Right lobe of liver (tissue), 6 donors: ENCODE measurements at regions not wholly inside any gene's neighbourhood (a gene's known extent, or its start where the extent isn't known, plus 50 kb on each side); places are given as distances from the start of the nearest gene placed in this dataset.
A peak's percentile ranks its signal among the peaks of the same experiment; 100 is the strongest.
"Not testable (repeated sequence)": the region's sequence is repeated elsewhere in the genome, so short reads cannot be mapped to it uniquely, and the experiment has no call there.

Experiments
- ATAC-seq, 4 donors: fragments of 200-7000 bp; cut with Tn5 transposase; one replicate each; pipeline ENCODE4 v1.9.1; 2020; ENCODE audit warnings: mild to moderate bottlenecking in 4 of 4, moderate library complexity in 4 of 4
- DNase-seq, 3 donors: peaks; one replicate each; pipeline ENCODE4 v3.0.0-alpha.2; 2020
- H3K27ac ChIP-seq, 3 donors: fragments of 200-600 bp; one replicate each; pipeline ENCODE4 v1.8.0; 2022
- H3K27me3 ChIP-seq, 2 donors: fragments of 200-600 bp; one replicate each; pipeline ENCODE4 v1.8.0; 2022
- H3K36me3 ChIP-seq, 4 donors: fragments of 200-600 bp; sonication (generic) in 1 of 4; one replicate each; pipeline versions ENCODE4 v1.5.1 to v1.8.0; 2017 to 2022; ENCODE audit warnings: control low read depth in 1 of 4
- H3K4me1 ChIP-seq, 4 donors: fragments of 200-600 bp; sonication (generic) in 1 of 4; one replicate each; pipeline versions ENCODE4 v1.5.1 to v1.8.0; 2017 to 2022; ENCODE audit warnings: control low read depth in 1 of 4
- H3K4me3 ChIP-seq, 3 donors: fragments of 200-600 bp; one replicate each; pipeline ENCODE4 v1.8.0; 2022
- H3K9me3 ChIP-seq, 4 donors: fragments of 200-600 bp; sonication (generic) in 1 of 4; one replicate each; pipeline versions ENCODE4 v1.5.1 to v1.8.0; 2017 to 2022; ENCODE audit warnings: control low read depth in 1 of 4
- POLR2A ChIP-seq: fragments of 450-650 bp; IDR thresholded peaks from one replicate; pipeline ENCODE4 v1.6.1; 2017; ENCODE audit warnings: antibody characterized with exemption, mild to moderate bottlenecking
- WGBS: methylation state at CpG from one replicate; pipeline ENCODE4 v1.1.6; 2018; ENCODE audit warnings: low coverage, low lambda C conversion rate; ENCODE audit not compliant: insufficient coverage; ENCODE audit errors: missing lambda C conversion rate; 5-methylcytosine and 5-hydroxymethylcytosine counted together
- intact Hi-C, 2 donors: fragments of 100-400 bp; cut with DNase I; formaldehyde crosslinking; loops; one replicate each; pipeline versions ENCODE4 v1.11.2 to v1.14.1; 2022
- TF ChIP-seq, protein P1 (sequence below), 4 donors: fragments of 200-600 bp in 3 of 4; fragments of 450-650 bp in 1 of 4; IDR thresholded peaks; one replicate each; pipeline versions ENCODE4 v1.5.1 to v1.8.0; 2016 to 2022; ENCODE audit warnings: antibody characterized with exemption in 4 of 4, mild to moderate bottlenecking in 2 of 4
- donor health status: DM: no; HTN: yes; CAD: no.
- donor health status: DM: no; HTN: no; CAD: no.
- donor health status: DM: no; HTN: no; CAD: no.
- donor health status: DM: no; HTN: yes; CAD: no.
- donor health status: DM: no; HTN: yes; CAD: no.

DNA sequence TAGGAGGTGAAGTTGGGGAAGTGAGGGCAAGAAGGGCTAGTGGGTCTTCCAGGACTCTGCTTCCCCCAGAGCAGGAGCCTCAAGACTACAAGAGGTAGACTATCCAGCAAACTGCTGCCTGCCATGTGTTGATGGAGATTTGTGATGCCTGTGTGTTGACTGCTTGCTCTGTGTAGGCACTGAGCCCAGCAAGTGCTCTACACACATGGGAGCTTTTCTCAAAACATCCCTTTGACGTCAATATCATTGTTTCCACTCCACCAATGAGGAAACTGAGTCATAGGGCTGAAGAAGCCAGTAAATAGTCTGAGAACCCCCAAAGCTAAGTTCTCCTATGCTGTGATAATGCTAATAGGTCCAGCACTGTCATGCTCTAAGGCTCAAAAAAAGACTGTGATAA is 207.2 kb upstream of the NFIA start:
- intact Hi-C loops = no loop called here
- no peak overlapping the region for H3K4me3 ChIP-seq
- H3K4me1 ChIP-seq = no peaks in the 10 kb centered on the region
- 60% methylated on average over 1 of the region's 1 CpG for WGBS
- H3K27me3 ChIP-seq = no peaks in the 10 kb centered on the region
- no peaks in the 10 kb centered on the region for H3K9me3 ChIP-seq
- TF ChIP-seq POLR2A = no peak
- TF ChIP-seq, protein P1, sequence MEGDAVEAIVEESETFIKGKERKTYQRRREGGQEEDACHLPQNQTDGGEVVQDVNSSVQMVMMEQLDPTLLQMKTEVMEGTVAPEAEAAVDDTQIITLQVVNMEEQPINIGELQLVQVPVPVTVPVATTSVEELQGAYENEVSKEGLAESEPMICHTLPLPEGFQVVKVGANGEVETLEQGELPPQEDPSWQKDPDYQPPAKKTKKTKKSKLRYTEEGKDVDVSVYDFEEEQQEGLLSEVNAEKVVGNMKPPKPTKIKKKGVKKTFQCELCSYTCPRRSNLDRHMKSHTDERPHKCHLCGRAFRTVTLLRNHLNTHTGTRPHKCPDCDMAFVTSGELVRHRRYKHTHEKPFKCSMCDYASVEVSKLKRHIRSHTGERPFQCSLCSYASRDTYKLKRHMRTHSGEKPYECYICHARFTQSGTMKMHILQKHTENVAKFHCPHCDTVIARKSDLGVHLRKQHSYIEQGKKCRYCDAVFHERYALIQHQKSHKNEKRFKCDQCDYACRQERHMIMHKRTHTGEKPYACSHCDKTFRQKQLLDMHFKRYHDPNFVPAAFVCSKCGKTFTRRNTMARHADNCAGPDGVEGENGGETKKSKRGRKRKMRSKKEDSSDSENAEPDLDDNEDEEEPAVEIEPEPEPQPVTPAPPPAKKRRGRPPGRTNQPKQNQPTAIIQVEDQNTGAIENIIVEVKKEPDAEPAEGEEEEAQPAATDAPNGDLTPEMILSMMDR (IDR thresholded peaks at IDR 0.05) = no peak
- H3K27ac ChIP-seq = no peak overlapping the region
- DNase-seq = no peak
- ATAC-seq = no peak
- no peaks in the 10 kb centered on the region for H3K36me3 ChIP-seq

DNA sequence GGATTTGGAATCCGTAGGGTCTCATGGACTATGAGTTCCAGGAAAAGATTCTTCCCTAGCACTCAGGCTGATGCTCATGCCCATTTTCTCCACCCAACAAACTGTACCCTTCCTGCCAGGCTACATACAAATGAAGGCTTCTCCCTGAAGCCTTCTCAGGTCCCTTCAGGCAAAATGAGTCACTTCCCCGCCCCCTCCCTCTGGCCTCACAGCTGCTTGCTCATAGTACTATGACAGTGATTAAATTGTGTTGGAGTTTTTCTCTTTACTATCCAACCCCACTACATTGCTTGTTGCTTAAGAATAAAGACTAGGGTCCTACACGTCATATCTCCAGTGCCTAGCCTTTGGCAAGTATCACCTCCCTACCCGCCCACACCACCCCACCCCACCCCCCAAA is 207.6 kb upstream of the NFIA start:
- H3K4me1 ChIP-seq = no peaks in the 10 kb centered on the region
- no peaks in the 10 kb centered on the region for H3K9me3 ChIP-seq
- H3K36me3 ChIP-seq = no peaks in the 10 kb centered on the region
- DNase-seq (no peak), ATAC-seq (peak in 1 of 4 donors; percentile 39)
- TF ChIP-seq, protein P1 (IDR thresholded peaks at IDR 0.05) = no peak
- TF ChIP-seq POLR2A = no peak
- no peak overlapping the region for H3K4me3 ChIP-seq
- WGBS = 51% methylated on average over 3 of the region's 4 CpGs
- H3K27ac ChIP-seq = no peak overlapping the region
- intact Hi-C loops = no loop called here
- H3K27me3 ChIP-seq = no peaks in the 10 kb centered on the region

DNA sequence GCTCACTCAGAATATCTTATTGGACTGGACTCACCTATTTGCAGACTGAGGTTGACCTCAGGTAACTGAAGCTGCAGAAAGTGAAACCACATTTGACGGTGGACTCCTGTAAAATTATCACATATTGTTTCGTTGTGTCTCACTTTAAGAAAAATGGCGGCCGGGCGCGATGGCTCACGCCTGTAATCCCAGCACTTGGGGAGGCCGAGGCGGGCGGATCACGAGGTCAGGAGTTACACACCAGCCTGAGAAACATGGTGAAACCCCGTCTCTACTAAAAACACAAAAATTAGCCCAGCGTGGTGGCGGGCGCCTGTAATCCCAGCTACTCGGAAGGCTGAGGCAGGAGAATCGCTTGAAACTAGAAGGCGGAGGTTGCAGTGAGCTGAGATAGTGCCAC is 209.0 kb upstream of the NFIA start:
- WGBS = 93% methylated on average over 18 of the region's 18 CpGs
- not testable (repeated sequence) for H3K9me3 ChIP-seq

DNA sequence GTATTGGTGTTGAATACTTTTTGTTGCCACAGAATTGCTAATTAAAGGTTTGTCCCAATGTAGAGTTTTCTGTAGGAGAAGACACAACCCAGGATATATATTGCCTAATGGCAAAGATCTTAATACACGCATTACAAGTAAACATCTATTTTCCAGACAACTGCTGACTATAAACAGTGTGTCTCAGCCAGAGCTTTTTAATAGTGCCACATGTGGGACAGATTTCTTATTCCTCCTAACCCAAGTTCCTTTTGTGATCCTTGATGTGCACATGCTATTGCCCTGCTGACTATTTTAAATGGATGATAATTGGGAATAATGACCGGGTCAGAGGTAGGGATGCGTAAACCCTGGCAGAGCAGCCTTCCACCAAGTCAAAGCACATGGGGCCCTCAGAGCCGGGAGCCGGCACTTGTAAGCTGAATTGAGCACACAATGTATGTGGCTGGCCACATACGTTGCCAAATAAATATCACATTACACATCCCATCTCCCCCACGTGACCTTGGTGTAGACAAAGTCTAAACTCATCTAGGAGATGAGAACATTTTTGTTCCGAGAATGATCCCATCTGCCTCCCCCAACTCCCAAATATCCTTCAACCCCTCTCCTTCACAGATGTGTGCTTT is 209.8 kb upstream of the NFIA start:
- intact Hi-C loops = no loop called here
- no peak for DNase-seq
- no peak for TF ChIP-seq POLR2A
- TF ChIP-seq, protein P1 (IDR thresholded peaks at IDR 0.05) = no peak
- Histone ChIP-seq H3K4me3 (no peak overlapping the region), H3K9me3 (no peaks in the 10 kb centered on the region), H3K36me3 (no peaks in the 10 kb centered on the region), H3K4me1 (peaks cover 0 to 5% (median 2%) of the 10 kb centered on the region in 4 donors), H3K27ac (no peak overlapping the region), H3K27me3 (no peaks in the 10 kb centered on the region)
- 67% methylated on average over 6 of the region's 8 CpGs for WGBS
- ATAC-seq = no peak

More for the DNA sequence above, 209.0 kb upstream of the NFIA start:
- DNase-seq, H3K27me3 ChIP-seq, intact Hi-C loops, H3K27ac ChIP-seq, H3K4me1 ChIP-seq, H3K4me3 ChIP-seq, ATAC-seq, H3K36me3 ChIP-seq: not testable (repeated sequence)

DNA sequence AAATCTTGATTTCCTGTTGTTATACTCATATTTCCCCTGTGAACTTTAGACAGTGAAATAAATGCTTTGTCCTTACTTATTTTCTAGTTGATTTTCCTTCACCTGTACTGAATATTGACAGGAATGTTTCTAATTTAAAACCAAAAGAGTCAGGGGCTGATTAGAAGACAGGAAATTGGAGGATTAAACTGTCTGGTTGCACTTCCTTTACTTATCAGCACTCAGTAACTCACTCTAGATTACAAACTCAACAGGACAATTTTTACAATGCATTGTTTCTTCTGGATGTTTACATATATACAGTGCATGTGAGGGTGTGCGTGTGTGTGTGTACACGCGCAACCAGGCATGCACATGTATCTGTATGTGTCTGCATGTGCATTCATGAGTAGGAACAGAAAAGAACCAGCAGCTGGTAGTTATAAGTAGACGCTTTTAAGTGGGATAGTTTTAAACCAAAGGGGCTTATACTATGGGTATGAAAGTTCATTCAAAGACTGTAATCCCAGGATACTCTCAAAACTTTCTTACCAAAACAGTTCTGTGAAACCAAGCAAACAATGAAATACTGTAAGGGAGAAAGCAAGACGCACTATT is 212.0 kb upstream of the NFIA start:
- TF ChIP-seq POLR2A = no peak
- TF ChIP-seq, protein P1 (IDR thresholded peaks at IDR 0.05) = no peak
- H3K4me1 ChIP-seq = peaks cover 0 to 17% (median 8%) of the 10 kb centered on the region in 4 donors
- WGBS = 66% methylated on average over 5 of the region's 5 CpGs
- H3K4me3 ChIP-seq = no peak overlapping the region
- no peak overlapping the region for H3K27ac ChIP-seq
- H3K36me3 ChIP-seq = no peaks in the 10 kb centered on the region
- H3K9me3 ChIP-seq = no peaks in the 10 kb centered on the region
- no peak for DNase-seq
- no peak for ATAC-seq
- intact Hi-C loops = no loop called here
- H3K27me3 ChIP-seq = no peaks in the 10 kb centered on the region
